ENCODE measurements at regions not wholly inside any gene's neighbourhood (a gene's known extent, or its start where the extent isn't known, plus 50 kb on each side); places are given as distances from the start of the nearest gene placed in this dataset.
"Not testable (repeated sequence)": the region's sequence is repeated elsewhere in the genome, so short reads cannot be mapped to it uniquely, and the experiment has no call there.

GRCh38 chr5:176061660-176062059 lies 93.5 kb upstream of the THOC3 start:
- H3K4me3 ChIP-seq (ENCODE audit: severe bottlenecking); DNase-seq (ENCODE audit: low spot score); ATAC-seq (ENCODE audit: low read depth); H3K27me3 ChIP-seq (ENCODE audit: insufficient read depth, poor library complexity, severe bottlenecking); H3K36me3 ChIP-seq (ENCODE audit: low read depth); H3K4me1 ChIP-seq (ENCODE audit: insufficient read depth, poor library complexity, severe bottlenecking); H3K27ac ChIP-seq (ENCODE audit: poor library complexity, severe bottlenecking); H3K9me3 ChIP-seq (ENCODE audit: severe bottlenecking): not testable (repeated sequence)

DNA sequence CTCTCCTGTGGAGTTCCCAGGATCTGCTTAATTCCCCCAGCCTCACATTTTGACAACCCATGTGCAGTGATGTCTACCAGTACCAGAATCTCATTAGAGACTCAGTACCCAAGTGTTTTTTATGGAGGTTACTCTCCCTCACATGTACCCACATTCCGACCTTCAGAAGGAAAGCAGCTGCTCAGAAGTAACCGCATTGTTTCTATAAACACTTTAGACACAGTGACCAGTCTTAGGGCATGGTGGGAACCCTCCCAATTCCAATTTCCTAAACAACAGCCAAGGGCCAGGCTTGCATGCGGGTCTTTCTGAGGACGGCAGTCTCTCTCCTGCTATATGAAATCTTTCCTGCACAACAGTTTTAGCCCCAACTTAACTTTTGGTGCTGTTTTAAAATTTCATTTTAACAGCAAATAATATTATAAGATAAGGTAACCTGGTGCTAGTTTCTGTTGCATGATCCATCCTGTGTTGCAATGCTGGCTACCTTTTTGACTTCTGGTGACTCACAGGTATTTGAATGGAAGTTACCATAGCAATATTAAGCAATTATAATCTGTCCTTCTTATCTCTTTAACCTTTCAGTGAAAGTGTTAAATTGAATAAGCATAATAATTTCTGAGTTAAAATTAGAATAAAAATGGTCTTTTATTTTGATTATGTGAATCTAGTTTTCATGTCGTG lies 98.3 kb upstream of the THOC3 start:
- not testable (repeated sequence) for H3K36me3 ChIP-seq (ENCODE audit: low read depth); H3K27me3 ChIP-seq (ENCODE audit: insufficient read depth, poor library complexity, severe bottlenecking); DNase-seq (ENCODE audit: low spot score); H3K27ac ChIP-seq (ENCODE audit: poor library complexity, severe bottlenecking); H3K9me3 ChIP-seq (ENCODE audit: severe bottlenecking); H3K4me1 ChIP-seq (ENCODE audit: insufficient read depth, poor library complexity, severe bottlenecking); H3K4me3 ChIP-seq (ENCODE audit: severe bottlenecking)
- ATAC-seq (ENCODE audit: low read depth), result peak; percentile 86

DNA sequence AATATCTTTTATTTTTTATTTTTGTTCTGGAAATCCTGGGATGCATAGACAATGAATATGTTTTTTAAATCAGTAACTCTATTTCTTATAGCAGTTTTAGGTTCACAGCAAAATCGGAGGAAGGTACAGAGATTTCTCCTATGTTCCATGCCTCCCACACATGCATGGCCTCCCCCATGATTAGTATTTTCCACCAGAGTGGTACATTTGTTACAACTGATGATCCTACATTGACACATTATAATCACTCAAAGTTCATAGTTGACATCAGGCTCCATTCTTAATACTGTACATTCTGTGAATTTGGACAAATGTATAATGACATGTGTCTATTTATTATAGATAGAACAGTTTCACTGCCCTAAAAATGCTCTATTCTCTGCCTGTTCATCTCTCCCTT lies 99.0 kb upstream of the THOC3 start:
- H3K27ac ChIP-seq (ENCODE audit: poor library complexity, severe bottlenecking); ATAC-seq (ENCODE audit: low read depth); H3K4me1 ChIP-seq (ENCODE audit: insufficient read depth, poor library complexity, severe bottlenecking); H3K27me3 ChIP-seq (ENCODE audit: insufficient read depth, poor library complexity, severe bottlenecking); H3K9me3 ChIP-seq (ENCODE audit: severe bottlenecking); DNase-seq (ENCODE audit: low spot score); H3K4me3 ChIP-seq (ENCODE audit: severe bottlenecking); H3K36me3 ChIP-seq (ENCODE audit: low read depth): not testable (repeated sequence)

GRCh38 chr5:176067948-176068347 lies 99.8 kb upstream of the THOC3 start:
- DNase-seq (ENCODE audit: low spot score); H3K4me1 ChIP-seq (ENCODE audit: insufficient read depth, poor library complexity, severe bottlenecking); H3K4me3 ChIP-seq (ENCODE audit: severe bottlenecking); H3K9me3 ChIP-seq (ENCODE audit: severe bottlenecking); H3K36me3 ChIP-seq (ENCODE audit: low read depth); H3K27ac ChIP-seq (ENCODE audit: poor library complexity, severe bottlenecking); H3K27me3 ChIP-seq (ENCODE audit: insufficient read depth, poor library complexity, severe bottlenecking): not testable (repeated sequence)
- ATAC-seq (ENCODE audit: low read depth), result 0 out of 3 replicates have a peak, but pooled peaks have one; percentile 43

DNA sequence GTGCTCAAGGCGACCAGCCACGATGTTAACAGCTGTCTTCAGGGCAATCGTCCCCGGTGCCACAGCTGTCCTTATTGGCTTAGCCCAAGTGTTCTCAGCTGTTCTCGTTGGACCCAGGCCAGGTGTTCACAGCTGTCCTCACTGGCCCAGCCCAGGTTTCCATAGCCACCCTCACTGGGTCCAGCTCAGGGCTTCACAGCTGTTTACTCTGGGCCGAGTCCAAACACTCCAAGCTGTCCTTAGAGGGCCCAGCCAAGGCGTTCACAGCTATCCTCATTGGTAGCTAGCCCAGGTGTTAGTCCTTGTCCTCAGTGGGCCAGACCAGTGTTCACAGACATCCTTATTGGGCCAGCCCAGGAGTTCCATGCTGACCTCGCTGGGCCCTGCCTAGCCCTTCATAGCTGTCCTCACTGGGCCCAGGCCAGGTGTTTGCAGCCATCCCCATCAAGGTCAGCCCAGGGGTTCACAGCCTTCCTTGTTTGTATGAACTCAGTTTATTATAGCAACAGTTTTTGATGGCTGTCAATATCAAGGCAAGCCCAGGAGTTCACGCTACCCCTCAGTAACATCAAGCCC lies 106.0 kb upstream of the THOC3 start:
- not testable (repeated sequence) for H3K36me3 ChIP-seq (ENCODE audit: low read depth); H3K27ac ChIP-seq (ENCODE audit: poor library complexity, severe bottlenecking); ATAC-seq (ENCODE audit: low read depth); DNase-seq (ENCODE audit: low spot score); H3K9me3 ChIP-seq (ENCODE audit: severe bottlenecking); H3K27me3 ChIP-seq (ENCODE audit: insufficient read depth, poor library complexity, severe bottlenecking); H3K4me3 ChIP-seq (ENCODE audit: severe bottlenecking); H3K4me1 ChIP-seq (ENCODE audit: insufficient read depth, poor library complexity, severe bottlenecking)

GRCh38 chr5:176083717-176084116 lies 115.6 kb upstream of the THOC3 start:
- H3K36me3 ChIP-seq (ENCODE audit: low read depth); H3K27ac ChIP-seq (ENCODE audit: poor library complexity, severe bottlenecking); H3K4me3 ChIP-seq (ENCODE audit: severe bottlenecking); H3K9me3 ChIP-seq (ENCODE audit: severe bottlenecking); ATAC-seq (ENCODE audit: low read depth); DNase-seq (ENCODE audit: low spot score); H3K4me1 ChIP-seq (ENCODE audit: insufficient read depth, poor library complexity, severe bottlenecking); H3K27me3 ChIP-seq (ENCODE audit: insufficient read depth, poor library complexity, severe bottlenecking): not testable (repeated sequence)

- not testable (repeated sequence) for H3K36me3 ChIP-seq (ENCODE audit: low read depth); H3K4me1 ChIP-seq (ENCODE audit: insufficient read depth, poor library complexity, severe bottlenecking); DNase-seq (ENCODE audit: low spot score); H3K4me3 ChIP-seq (ENCODE audit: severe bottlenecking); H3K9me3 ChIP-seq (ENCODE audit: severe bottlenecking); H3K27me3 ChIP-seq (ENCODE audit: insufficient read depth, poor library complexity, severe bottlenecking); H3K27ac ChIP-seq (ENCODE audit: poor library complexity, severe bottlenecking); ATAC-seq (ENCODE audit: low read depth)
Measured at GRCh38 chr5:176103083-176103482, 135.0 kb upstream of the THOC3 start.

DNA sequence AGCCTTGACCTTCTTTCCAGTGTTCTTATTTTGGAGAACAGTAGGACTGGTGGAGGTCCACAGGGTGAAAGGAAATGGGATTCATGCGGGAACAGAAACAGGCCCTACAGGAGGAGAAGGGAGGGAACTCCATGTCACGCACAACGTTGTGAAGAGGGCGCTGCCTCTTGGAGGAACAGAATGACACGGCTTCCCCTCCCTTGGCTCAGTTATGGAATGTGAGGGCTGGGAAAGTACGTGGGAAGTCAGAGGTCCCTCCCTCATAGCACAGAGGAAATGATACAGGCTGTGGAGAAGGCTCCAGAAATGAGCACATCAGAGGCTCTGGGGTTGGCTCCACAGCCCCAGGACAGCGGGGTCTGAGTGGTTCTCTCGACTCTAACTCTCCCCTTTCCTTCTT lies 125.3 kb upstream of the SIMC1 start:
- not testable (repeated sequence) for H3K27ac ChIP-seq (ENCODE audit: poor library complexity, severe bottlenecking); ATAC-seq (ENCODE audit: low read depth); H3K27me3 ChIP-seq (ENCODE audit: insufficient read depth, poor library complexity, severe bottlenecking); DNase-seq (ENCODE audit: low spot score); H3K36me3 ChIP-seq (ENCODE audit: low read depth); H3K9me3 ChIP-seq (ENCODE audit: severe bottlenecking); H3K4me1 ChIP-seq (ENCODE audit: insufficient read depth, poor library complexity, severe bottlenecking); H3K4me3 ChIP-seq (ENCODE audit: severe bottlenecking)

- not testable (repeated sequence) for H3K27me3 ChIP-seq (ENCODE audit: insufficient read depth, poor library complexity, severe bottlenecking); DNase-seq (ENCODE audit: low spot score); H3K36me3 ChIP-seq (ENCODE audit: low read depth); ATAC-seq (ENCODE audit: low read depth); H3K27ac ChIP-seq (ENCODE audit: poor library complexity, severe bottlenecking); H3K4me1 ChIP-seq (ENCODE audit: insufficient read depth, poor library complexity, severe bottlenecking); H3K9me3 ChIP-seq (ENCODE audit: severe bottlenecking); H3K4me3 ChIP-seq (ENCODE audit: severe bottlenecking)
Measured at GRCh38 chr5:176113673-176114335, 124.4 kb upstream of the SIMC1 start.

GRCh38 chr5:176114825-176115224 lies 123.4 kb upstream of the SIMC1 start:
- ATAC-seq (ENCODE audit: low read depth); H3K9me3 ChIP-seq (ENCODE audit: severe bottlenecking); H3K4me3 ChIP-seq (ENCODE audit: severe bottlenecking); H3K36me3 ChIP-seq (ENCODE audit: low read depth); DNase-seq (ENCODE audit: low spot score); H3K27ac ChIP-seq (ENCODE audit: poor library complexity, severe bottlenecking); H3K27me3 ChIP-seq (ENCODE audit: insufficient read depth, poor library complexity, severe bottlenecking); H3K4me1 ChIP-seq (ENCODE audit: insufficient read depth, poor library complexity, severe bottlenecking): not testable (repeated sequence)

GRCh38 chr5:176117699-176118238 lies 120.5 kb upstream of the SIMC1 start:
- not testable (repeated sequence) for H3K36me3 ChIP-seq (ENCODE audit: low read depth); DNase-seq (ENCODE audit: low spot score); H3K9me3 ChIP-seq (ENCODE audit: severe bottlenecking); H3K27me3 ChIP-seq (ENCODE audit: insufficient read depth, poor library complexity, severe bottlenecking); H3K4me3 ChIP-seq (ENCODE audit: severe bottlenecking); H3K27ac ChIP-seq (ENCODE audit: poor library complexity, severe bottlenecking); ATAC-seq (ENCODE audit: low read depth); H3K4me1 ChIP-seq (ENCODE audit: insufficient read depth, poor library complexity, severe bottlenecking)

Measured in RWPE2 (cell line).